A204.1 (cell line): ENCODE measurements at regions not wholly inside any gene's neighbourhood (a gene's known extent, or its start where the extent isn't known, plus 50 kb on each side); places are given as distances from the start of the nearest gene placed in this dataset.
"Not testable (repeated sequence)": the region's sequence is repeated elsewhere in the genome, so short reads cannot be mapped to it uniquely, and the experiment has no call there.

ENCODE experiments used
- FAIRE-seq: peaks from 2 replicates; lab custom pipeline; 2012; peaks lifted over from hg19 to GRCh38; lab: Jason Lieb, UNC

DNA sequence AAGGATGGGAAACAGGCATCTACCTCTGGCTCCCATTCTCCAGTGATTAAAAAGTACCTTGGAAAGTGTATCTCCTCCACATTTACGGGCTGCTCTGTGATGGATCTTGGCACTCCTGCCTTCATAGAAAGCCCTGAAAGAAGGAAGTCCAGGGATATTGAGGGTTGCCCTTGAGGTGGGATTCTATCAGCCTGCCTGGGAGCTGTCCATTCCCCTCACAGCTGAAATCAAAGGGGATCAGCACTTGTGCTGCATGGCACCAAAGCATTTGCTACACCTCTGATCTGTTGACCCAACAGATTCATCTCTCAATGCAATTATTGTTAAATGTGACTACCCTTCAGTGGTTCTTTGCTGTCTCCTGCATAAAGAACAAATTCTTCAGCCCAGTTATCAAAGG lies 442.0 kb upstream of the RUNX1 start:
- no peak for FAIRE-seq

DNA sequence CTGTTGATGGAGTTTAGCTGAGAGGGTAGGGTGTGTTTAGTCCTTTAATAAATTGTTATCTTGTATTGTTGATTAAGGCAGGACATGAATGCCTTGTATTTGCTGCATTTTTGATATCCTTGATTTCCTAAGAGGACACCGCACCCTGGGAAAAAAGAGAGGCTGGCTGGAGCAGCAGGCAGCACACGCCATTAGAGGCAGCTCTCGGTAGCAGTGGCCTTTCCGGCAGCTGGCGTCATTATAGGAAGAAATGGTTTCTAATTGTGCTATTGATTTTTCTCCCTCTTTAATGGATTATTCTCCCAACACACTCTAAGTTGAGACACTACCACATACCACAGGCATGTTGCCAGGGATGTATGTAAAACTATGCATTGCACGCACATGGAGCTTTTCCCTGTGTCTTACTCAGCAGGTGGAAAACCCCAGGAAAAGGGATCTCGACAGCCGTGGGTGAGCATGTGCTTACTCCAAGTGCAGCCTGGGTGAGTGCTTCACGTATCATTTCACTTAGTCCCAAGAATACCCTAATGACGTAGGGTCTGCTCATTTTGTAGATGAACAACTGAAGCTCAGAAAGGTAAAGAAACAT lies 440.4 kb upstream of the RUNX1 start:
- no peak for FAIRE-seq

DNA sequence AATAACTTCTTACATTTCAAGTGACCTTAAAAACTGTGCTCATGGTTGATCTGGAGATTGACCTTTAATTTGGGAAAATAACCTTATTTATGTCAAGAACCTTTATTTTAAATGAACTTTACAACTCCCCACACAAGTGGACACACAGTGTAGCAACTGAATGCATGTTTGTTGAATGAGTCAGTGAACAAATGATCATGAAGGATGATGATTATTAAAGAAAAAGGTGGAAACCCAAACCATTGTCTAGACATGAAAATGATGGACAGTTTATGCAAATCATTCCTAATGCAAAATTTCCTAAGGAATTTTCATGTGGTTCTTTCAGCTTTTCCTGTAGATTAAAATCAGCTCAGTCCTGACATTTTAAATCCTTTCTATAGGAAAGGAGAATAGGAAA lies 439.8 kb upstream of the RUNX1 start:
- FAIRE-seq = no peak

DNA sequence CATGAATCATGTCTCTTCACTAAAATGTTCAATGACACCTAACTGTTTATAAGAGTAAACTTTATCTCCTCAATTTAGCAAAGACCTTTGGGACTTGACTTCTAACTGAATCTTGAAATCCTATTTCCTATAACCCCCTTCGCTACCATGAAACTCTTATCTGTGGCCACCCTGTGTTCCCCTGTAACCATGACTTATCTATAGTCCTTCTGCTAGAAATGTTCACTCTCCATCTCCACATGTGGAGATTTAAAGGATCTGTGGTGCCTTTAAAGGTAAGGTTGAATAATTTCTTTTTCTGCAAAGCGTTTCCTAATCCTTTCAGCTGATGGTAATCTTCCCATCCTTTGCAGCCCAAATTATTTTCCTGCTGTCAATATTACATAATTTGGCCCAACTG lies 436.3 kb upstream of the RUNX1 start:
- no peak for FAIRE-seq

DNA sequence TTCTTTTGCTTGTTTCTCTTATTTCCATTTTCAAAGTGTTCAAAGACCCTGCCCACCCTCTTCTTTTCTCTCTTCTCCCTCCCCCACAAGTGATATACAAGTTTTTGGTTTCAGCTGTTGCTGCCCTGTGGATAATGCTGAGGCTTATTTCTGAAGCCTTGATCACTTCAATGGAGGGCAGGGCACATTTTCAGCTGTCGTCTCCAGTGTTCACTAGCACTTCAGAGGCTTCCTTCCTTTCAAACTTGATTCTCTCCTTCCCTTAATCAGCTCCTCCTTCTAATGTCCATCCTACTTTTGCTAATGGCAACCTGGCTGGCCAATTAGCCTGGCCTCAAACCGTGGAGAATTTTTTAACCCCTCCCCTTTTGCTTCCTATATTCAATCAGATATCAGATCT lies 435.7 kb upstream of the RUNX1 start:
- FAIRE-seq = no peak

DNA sequence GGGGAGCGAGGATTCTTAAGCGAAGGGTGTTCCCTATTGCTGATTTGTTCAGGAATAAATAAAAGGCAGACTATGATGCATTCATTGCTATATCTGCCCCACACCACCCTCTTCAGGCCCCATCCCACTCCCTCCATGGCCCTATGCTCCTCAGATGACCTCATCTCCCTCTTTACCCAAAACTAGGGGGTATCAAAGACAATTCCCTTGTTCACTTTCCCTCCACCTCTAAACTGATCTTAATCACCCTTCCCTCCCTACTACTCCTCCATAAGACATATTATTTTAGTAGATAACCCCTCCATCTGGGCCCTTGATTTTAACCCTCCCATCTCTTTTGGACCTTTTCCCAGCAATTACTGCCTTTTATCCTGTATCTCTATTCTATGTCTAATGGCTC lies 434.9 kb upstream of the RUNX1 start:
- FAIRE-seq = no peak

GRCh38 chr21:35482933-35483662 lies 434.0 kb upstream of the RUNX1 start:
- no peak for FAIRE-seq

GRCh38 chr21:35482096-35482495 lies 433.0 kb upstream of the RUNX1 start:
- FAIRE-seq = no peak

- FAIRE-seq = no peak
Measured at GRCh38 chr21:35481005-35481404, 431.9 kb upstream of the RUNX1 start.

DNA sequence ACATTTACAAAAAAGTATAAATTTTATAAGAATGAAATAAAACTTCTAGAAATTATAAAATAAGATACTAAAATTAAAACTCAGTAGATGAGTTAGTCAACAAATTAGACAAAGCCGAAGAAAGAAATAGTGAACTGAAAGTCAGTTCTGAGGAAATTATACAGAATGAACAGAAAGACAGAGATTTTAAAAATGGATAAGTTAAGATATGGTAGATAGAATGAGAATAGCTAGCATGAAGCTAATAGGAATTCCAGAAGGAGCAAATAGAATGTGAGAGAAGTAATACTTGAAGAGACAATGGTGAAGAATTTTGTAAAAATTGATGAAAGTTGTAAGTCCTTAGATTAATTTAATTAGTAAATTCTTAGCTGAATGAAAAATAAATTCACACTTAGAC lies 430.4 kb upstream of the RUNX1 start:
- peak; percentile 39 for FAIRE-seq

- no peak for FAIRE-seq
Measured at GRCh38 chr21:35479065-35479448, 430.0 kb upstream of the RUNX1 start.

DNA sequence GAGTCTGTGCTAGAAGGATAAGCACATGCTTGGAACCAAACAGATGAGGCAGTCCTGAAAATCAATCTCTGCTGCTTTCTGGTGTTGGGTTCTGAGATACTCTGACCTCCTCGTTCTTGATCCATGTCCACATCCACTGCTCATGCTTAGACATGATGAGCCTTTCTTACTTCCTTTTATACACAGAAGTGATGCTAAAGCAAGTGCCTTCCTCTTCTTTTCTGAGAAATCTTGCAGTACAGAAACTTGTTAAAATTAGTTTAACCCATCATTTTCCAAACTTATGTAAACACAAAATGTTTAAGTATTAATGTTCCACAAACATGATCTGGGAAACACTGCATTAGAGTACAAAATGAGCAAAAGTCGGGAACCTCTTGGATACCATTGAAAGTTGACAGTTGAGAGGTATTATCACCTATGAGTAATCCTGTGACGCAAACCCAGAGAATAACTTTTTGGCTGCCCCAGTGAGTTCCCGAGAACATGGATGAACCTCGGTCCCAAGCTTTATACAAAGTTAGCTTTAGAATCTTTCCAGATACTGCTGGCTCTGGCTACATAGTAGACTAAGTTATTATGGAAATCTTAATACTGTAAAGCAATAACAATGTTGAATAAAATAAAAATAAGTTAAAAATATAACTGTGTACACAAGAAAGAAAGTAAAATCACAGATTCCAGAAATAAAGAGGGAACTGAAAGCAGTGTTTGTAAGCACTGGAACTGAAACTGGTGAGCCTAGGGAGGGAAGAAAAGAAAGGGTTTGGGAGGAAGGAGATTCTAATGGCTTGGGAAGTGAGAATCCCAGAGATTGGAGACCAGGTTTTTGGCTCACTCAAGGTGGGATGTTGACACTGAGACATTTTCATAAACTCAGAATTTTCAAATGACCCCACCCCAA lies 429.3 kb upstream of the RUNX1 start:
- no peak for FAIRE-seq

- FAIRE-seq = no peak
Measured at GRCh38 chr21:35477622-35478021, 428.5 kb upstream of the RUNX1 start.

GRCh38 chr21:35476621-35477395 lies 427.7 kb upstream of the RUNX1 start:
- FAIRE-seq = no peak

DNA sequence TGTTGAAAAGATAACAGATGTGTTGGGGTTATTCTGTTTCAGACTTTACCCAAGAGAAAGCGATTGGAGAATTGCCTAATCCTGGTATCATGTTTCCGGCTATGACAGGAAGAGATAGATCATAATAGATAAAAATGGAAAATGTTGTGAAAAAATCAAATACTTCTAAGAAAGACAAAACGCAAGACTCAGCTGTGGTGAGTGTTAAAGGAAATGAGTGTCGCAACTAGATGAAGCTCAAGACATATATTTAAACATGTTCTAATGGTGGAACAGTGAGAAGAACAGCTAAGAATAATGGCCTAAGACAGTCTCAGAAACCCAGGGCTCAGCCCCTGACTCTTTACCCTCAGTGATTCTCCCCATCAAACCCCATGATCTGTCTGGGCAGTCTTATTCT lies 426.7 kb upstream of the RUNX1 start:
- FAIRE-seq = no peak

DNA sequence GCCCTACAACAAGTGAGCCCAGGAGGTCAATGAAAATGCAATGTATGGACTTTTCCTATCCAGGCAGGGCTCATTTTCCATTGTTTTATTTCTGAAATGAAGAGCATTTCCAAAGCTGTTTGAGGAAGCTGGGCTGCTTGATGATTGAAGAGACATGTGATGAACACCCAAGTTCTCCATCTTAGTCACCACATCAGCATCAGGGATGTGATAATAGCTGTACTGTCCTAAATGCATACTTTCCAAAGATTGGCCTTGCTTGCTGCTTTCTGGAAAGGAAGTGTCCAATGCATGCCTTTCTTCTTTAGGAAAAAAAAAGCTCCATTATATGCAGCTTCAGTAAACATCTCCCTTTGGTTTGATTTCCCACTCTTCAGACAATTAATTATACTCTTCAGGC lies 425.9 kb upstream of the RUNX1 start:
- no peak for FAIRE-seq

- FAIRE-seq = no peak
Measured at GRCh38 chr21:35473496-35473895, 424.4 kb upstream of the RUNX1 start.

GRCh38 chr21:35470522-35470921 lies 421.4 kb upstream of the RUNX1 start:
- no peak for FAIRE-seq

DNA sequence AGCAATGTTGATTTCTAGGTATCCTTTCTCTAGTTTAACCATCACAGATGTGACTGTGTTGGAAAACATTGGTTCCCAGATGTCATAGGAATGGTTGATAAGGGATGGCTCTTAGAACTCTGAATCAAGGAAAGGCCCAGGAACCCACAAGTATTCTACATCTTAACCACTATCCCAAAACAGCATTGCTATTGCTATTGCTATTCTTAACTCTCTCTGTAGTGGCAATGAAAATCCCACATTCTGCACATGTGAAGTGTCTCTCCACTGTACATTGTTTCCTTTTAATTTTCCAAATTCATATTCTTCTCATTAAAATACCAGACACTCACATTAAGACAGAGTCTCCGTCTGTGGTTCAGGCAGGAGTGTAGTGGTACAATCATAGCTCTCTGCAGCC lies 420.4 kb upstream of the RUNX1 start:
- FAIRE-seq = no peak

DNA sequence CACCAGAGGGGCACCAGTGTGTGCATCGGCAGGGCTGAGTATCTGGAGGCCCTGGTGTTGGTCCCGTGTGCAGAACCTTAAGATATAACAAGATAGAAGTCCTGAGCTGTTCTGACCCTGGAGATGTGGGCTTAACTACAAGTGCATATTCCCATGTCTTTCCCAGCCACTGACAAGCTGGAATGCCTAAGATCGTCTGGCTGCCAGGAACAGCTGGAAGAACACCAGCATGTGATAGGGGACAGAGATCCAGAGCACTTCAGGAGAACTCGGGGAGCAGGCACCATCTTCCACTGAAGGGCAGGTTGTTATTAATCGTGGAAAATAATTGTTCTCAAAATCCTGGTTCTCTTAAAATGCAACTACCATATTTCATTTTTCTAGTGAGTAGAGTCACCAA lies 419.9 kb upstream of the RUNX1 start:
- FAIRE-seq = no peak

- no peak for FAIRE-seq
Measured at GRCh38 chr21:35467566-35467965, 418.5 kb upstream of the RUNX1 start.

DNA sequence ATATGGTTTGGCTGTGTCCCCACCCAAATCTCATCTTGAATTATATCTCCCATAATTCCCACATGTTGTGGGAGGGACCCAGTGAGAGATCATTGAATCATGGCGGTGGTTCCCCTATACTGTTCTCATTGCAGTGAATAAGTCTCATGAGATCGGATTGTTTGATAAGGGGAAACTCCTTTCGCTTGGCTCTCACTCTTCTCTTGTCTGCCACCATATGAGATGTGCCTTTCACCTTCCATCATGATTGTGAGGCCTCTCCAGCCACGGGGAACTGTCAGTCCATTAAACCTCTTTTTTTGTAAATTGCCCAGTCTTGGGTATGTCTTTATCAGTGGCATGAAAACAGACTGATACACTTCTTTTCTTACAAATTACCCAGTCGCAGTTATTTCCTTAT lies 417.6 kb upstream of the RUNX1 start:
- not testable (repeated sequence) for FAIRE-seq

- no peak for FAIRE-seq
Measured at GRCh38 chr21:35465741-35466140, 416.6 kb upstream of the RUNX1 start.
